Fibroblast of pulmonary artery (primary cell): ENCODE measurements at regions not wholly inside any gene's neighbourhood (a gene's known extent, or its start where the extent isn't known, plus 50 kb on each side); places are given as distances from the start of the nearest gene placed in this dataset.
"Not testable (repeated sequence)": the region's sequence is repeated elsewhere in the genome, so short reads cannot be mapped to it uniquely, and the experiment has no call there.

Experiments used
- DNase-seq: peaks from one replicate; pipeline ENCODE4 v3.0.0-alpha.2; 2010; ENCODE audit warnings: low read depth
- H3K4me3 ChIP-seq: replicated peaks from 2 replicates; pipeline ENCODE4 v1.5.1; 2011; ENCODE audit warnings: low read depth, mild to moderate bottlenecking, control low read depth, low read length, moderate library complexity
- TF ChIP-seq, protein P1 (sequence below): IDR thresholded peaks from 2 replicates; pipeline ENCODE4 v1.5.1; 2011; ENCODE audit warnings: mild to moderate bottlenecking, control low read depth, low read length, inconsistent platforms; ENCODE audit errors: missing control alignments

DNA sequence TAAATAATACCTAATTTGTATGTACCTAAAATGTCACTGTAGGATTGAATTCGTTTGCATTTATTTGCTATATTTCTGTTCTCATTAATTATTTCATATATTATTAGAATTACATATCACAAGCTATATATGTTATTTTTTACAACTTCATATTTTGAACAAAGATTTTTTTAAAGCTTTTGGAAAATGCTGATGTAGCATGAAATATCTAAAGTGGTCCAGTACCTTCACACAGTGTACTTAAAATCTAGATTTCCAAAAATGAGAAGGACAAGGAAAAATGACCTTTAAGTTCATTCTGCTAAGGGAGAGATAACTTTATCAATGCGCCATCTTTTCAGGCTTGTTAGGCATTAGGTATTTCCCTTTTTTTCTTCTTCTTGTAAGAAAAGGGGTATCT lies 71.8 kb downstream of the LARP7 start:
- no peak overlapping the region for H3K4me3 ChIP-seq
- TF ChIP-seq, protein P1, sequence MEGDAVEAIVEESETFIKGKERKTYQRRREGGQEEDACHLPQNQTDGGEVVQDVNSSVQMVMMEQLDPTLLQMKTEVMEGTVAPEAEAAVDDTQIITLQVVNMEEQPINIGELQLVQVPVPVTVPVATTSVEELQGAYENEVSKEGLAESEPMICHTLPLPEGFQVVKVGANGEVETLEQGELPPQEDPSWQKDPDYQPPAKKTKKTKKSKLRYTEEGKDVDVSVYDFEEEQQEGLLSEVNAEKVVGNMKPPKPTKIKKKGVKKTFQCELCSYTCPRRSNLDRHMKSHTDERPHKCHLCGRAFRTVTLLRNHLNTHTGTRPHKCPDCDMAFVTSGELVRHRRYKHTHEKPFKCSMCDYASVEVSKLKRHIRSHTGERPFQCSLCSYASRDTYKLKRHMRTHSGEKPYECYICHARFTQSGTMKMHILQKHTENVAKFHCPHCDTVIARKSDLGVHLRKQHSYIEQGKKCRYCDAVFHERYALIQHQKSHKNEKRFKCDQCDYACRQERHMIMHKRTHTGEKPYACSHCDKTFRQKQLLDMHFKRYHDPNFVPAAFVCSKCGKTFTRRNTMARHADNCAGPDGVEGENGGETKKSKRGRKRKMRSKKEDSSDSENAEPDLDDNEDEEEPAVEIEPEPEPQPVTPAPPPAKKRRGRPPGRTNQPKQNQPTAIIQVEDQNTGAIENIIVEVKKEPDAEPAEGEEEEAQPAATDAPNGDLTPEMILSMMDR = no peak
- DNase-seq = no peak

DNA sequence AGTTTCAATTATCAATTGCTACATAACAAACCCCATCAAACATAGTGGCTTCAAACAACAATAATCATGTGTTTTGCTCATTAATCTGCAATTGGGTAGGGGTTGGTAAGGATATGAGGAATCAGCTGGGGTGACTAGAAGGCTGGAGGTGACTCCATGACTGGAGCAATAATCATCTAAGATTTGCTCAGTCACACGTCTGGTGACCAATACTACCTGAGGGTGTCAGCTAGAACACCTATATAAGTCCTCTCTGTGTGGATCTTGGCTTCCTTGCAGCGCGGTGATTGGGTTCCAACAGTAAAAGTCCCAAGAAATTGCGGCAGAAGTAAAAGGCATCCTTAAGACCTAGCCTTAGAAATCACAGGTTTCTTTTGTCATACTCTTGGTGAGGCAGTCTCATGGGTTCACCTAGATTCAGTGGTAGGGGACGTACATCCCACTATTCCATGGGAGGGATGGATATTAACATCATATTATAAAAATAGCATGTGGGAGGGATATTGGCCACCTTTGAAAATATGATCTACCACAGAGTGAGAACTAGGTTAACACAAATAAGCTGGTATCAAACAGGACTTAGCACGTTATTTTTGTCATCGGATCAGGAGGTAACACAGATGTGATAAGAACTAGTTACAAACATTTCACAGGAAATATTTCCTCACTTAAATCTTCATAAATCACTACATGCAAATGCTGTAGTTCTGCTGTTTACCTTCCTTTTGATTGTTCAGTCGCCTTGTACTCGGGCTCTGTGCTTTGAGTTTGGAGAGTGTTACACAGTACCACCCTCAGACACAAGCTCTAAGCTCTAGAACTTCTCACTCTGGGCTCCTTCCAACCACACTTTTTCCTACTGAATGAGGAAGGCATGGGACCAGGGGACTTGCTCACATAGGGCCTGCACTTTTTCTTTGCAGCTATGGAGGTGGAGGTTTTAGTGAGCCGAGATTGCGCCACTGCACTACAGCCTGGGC lies 78.3 kb downstream of the LARP7 start:
- TF ChIP-seq, protein P1 = no peak
- no peak overlapping the region for H3K4me3 ChIP-seq
- no peak for DNase-seq

DNA sequence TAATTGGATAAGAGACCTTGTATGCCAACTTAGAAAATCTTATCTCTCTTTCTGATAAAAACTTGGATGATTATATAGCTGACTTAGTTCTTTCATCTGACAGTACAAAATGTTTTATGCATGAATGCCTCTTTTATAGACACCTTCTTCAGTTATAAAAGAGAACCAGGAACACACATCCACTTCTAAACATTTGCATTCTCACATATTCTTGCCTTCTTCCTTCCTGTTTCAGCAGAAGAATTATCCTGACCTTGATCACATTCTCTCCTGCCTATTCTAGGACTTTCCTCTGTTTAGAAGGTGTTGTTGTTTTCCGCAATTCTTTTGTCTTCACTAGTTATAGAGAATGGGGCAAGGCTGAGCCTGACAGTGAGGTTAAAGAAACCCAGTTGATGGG lies 80.9 kb downstream of the LARP7 start:
- no peak for DNase-seq
- no peak overlapping the region for H3K4me3 ChIP-seq
- TF ChIP-seq, protein P1 = no peak

DNA sequence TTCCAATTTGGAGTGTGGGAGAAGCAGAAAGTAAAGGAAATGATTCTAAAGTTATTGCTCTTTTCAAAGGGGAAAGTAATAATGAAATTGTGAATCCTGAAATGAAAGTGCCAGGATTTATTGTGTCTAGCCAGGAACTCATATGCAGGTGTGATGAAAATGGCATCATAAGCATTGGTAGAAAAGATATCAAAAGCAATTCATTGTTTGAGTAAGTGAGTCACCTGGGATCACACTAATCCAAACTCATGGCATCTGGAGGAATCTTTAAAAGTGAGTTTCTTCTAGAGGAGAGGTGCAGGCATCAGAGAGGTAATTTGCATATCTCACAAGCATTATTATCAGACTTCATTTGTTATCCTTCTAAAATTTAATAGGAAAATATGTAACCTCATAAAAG lies 84.7 kb downstream of the LARP7 start:
- H3K4me3 ChIP-seq = no peak overlapping the region
- TF ChIP-seq, protein P1 = no peak
- no peak for DNase-seq

DNA sequence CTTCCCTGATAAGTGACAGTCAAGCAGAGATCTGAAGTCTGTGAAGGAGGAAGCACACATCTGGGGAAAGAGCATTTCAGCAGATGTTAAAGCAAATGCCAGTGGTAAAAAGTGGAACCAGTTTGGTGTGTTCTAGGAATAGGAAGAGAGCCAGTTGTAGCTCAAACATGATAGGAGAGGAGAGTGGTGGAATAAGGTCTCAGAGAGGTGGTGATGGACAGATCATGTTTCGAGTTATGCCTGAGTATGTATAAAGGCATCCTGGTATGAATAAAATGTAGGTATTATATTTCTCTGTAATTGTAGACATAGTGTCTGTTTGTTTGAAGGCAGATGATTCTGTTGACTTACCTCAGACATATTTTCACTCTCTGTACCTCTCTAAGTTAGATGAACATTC lies 89.1 kb downstream of the LARP7 start:
- H3K4me3 ChIP-seq = no peak overlapping the region
- no peak for DNase-seq
- TF ChIP-seq, protein P1 = no peak

DNA sequence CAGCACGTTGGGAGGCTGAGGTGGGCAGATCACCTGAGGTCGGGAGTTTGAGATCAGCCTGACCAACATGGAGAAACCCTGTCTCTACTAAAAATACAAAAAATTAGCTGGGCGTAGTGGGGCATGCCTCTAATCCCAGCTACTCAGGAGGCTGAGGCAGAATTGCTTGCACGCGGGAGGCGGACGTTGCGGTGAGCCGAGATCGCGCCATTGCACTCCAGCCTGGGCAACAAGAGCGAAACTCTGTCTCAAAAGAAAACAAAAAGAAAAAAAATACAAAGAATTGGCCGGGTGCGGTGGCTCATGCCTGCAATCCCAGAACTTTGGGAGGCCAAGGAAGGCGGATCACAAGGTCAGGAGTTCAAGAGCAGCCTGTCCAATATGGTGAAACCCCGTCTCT lies 90.8 kb downstream of the LARP7 start:
- not testable (repeated sequence) for H3K4me3 ChIP-seq, DNase-seq

DNA sequence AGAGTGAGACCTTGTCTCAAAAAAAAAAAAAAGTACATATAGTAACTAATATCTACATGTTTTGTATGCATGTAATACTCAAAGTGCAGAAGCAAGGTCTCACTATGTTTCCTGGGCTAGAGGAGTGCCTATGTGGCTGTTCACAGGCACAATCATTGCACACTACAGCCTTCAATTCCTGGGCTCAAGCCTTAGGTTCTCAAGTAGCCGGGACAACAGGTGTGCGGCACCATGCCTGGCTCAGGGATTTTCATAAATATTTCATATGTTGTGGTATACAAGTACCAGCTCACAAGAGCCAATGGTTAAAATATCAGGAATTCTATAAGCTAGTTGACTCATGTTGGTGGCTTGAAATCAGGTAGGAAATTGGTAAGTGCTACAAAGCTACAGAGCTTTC lies 94.8 kb downstream of the LARP7 start:
- no peak overlapping the region for H3K4me3 ChIP-seq
- no peak for DNase-seq
- TF ChIP-seq, protein P1 = no peak
